A549 (cell line): ENCODE measurements at regions not wholly inside any gene's neighbourhood (a gene's known extent, or its start where the extent isn't known, plus 50 kb on each side); places are given as distances from the start of the nearest gene placed in this dataset.

ENCODE experiments used
- ATAC-seq, 2 experiments: fragments of 200-7000 bp in 1 of 2; fragments of >200 bp in 1 of 2; cut with Nextera tagmentation in 1 of 2; cut with Tn5 transposase in 1 of 2; 3 replicates each; pipeline versions ENCODE4 v1.8.0 to v1.9.1; 2018 to 2020; ENCODE audit warnings: mild to moderate bottlenecking in 1 of 2, moderate library complexity in 1 of 2
- CTCF ChIA-PET: fragments of 300-600 bp; sonication (Branson Sonifier 250); formaldehyde crosslinking; extraction: SDS; loops from one replicate; lab custom pipeline; 2021; ENCODE audit warnings: antibody characterized with exemption, inconsistent platforms; lab: Yijun Ruan, JAX
- POLR2A ChIA-PET: fragments of 350-600 bp; formaldehyde crosslinking; extraction: SDS; loops from one replicate; lab custom pipeline; 2021; ENCODE audit warnings: antibody characterized with exemption, inconsistent platforms; lab: Yijun Ruan, JAX
- DNase-seq, 2 experiments: peaks; one replicate each; pipeline versions ENCODE4 v3.0.0 to v3.0.0-alpha.2; 2011 to 2016; ENCODE audit warnings: low read depth in 1 of 2, low spot score in 1 of 2
- FAIRE-seq: peaks from 2 replicates; lab custom pipeline; 2011; peaks lifted over from hg19 to GRCh38; lab: Jason Lieb, UNC
- H3K27ac ChIP-seq, 2 experiments: fragments of >200 bp; sonication (Bioruptor Twin); formaldehyde crosslinking; 3 replicates each; pipeline ENCODE4 v1.5.1; 2016 to 2017
- H3K4me1 ChIP-seq: fragments of >200 bp; sonication (Bioruptor Twin); formaldehyde crosslinking; 3 replicates; pipeline ENCODE4 v1.6.1; 2016
- H3K4me2 ChIP-seq: fragments of >200 bp; sonication (Bioruptor Twin); formaldehyde crosslinking; 3 replicates; pipeline ENCODE4 v1.6.1; 2016
- H3K4me3 ChIP-seq: fragments of >200 bp; sonication (Bioruptor Twin); formaldehyde crosslinking; 3 replicates; pipeline ENCODE4 v1.5.1; 2016
- H3K9me3 ChIP-seq: fragments of >200 bp; sonication (Bioruptor Twin); formaldehyde crosslinking; 3 replicates; pipeline ENCODE4 v1.6.1; 2016
- BHLHE40 ChIP-seq: IDR thresholded peaks from 2 replicates; pipeline ENCODE4 v1.6.1; 2012; ENCODE audit warnings: low read depth, low read length, inconsistent platforms
- CBX2 ChIP-seq: fragments of 200-600 bp; sonication (generic); IDR thresholded peaks from 2 replicates; pipeline ENCODE4 v1.6.1; 2016; ENCODE audit warnings: low read depth, mild to moderate bottlenecking, borderline replicate concordance
- FOSL2 ChIP-seq, 2 experiments: fragments of 450-650 bp in 1 of 2; fragments of >200 bp in 1 of 2; sonication (Bioruptor Twin) in 1 of 2; formaldehyde crosslinking; IDR thresholded peaks; 2 replicates each; pipeline versions ENCODE4 v1.5.0 to v1.6.1; 2016 to 2020; ENCODE audit warnings: mild to moderate bottlenecking in 1 of 2, moderate library complexity in 1 of 2
- GATA3 ChIP-seq: IDR thresholded peaks from 2 replicates; pipeline ENCODE4 v1.6.1; 2012; ENCODE audit warnings: borderline replicate concordance
- HOXA7 ChIP-seq: fragments of 250-450 bp; sonication (Bioruptor Pico); IDR thresholded peaks from 2 replicates; pipeline ENCODE4 v1.5.0; 2020; ENCODE audit warnings: mild to moderate bottlenecking, moderate library complexity
- HOXB5 ChIP-seq: fragments of 250-450 bp; sonication (Bioruptor Pico); IDR thresholded peaks from 2 replicates; pipeline ENCODE4 v1.5.0; 2020; ENCODE audit warnings: mild to moderate bottlenecking, moderate library complexity
- KDM1A ChIP-seq: fragments of 200-600 bp; sonication (generic); IDR thresholded peaks from 2 replicates; pipeline ENCODE4 v1.6.1; 2016; ENCODE audit warnings: low read depth, mild to moderate bottlenecking
- MAZ ChIP-seq: fragments of 150-350 bp; IDR thresholded peaks from 2 replicates; pipeline ENCODE4 v1.6.1; 2014; ENCODE audit warnings: antibody characterized with exemption, low read depth, low read length, borderline replicate concordance
- NPAS2 ChIP-seq: fragments of 250-450 bp; sonication (Bioruptor Pico); IDR thresholded peaks from 2 replicates; pipeline ENCODE4 v1.8.0; 2022; ENCODE audit warnings: mild to moderate bottlenecking, moderate library complexity, borderline replicate concordance
- POLR2AphosphoS2 ChIP-seq: conservative IDR thresholded peaks from 2 replicates; pipeline ENCODE4 v1.6.1; 2012; ENCODE audit warnings: low read length, improper control_type of control experiment, inconsistent platforms
- RARB ChIP-seq: fragments of 250-450 bp; sonication (Bioruptor Pico); IDR thresholded peaks from 2 replicates; pipeline ENCODE4 v1.8.0; 2021; ENCODE audit warnings: mild to moderate bottlenecking, moderate library complexity
- RFX5 ChIP-seq: fragments of 450-650 bp; IDR thresholded peaks from 2 replicates; pipeline ENCODE4 v1.7.1; 2014; ENCODE audit warnings: antibody characterized with exemption, mild to moderate bottlenecking, moderate library complexity
- SMC3 ChIP-seq: fragments of >200 bp; sonication (Bioruptor Twin); formaldehyde crosslinking; IDR thresholded peaks from 3 replicates; pipeline ENCODE4 v1.6.1; 2018; ENCODE audit warnings: inconsistent platforms
- TP53 ChIP-seq: fragments of 250-450 bp; sonication (Bioruptor Pico); IDR thresholded peaks from 2 replicates; pipeline ENCODE4 v1.5.0; 2021; ENCODE audit warnings: mild to moderate bottlenecking, moderate library complexity
- WGBS: methylation state at CpG from one replicate; pipeline ENCODE4 v1.1.6; 2017; ENCODE audit errors: missing lambda C conversion rate; 5-methylcytosine and 5-hydroxymethylcytosine counted together
- TF ChIP-seq, protein P1 (sequence below): fragments of 250-450 bp; sonication (Bioruptor Pico); IDR thresholded peaks from 2 replicates; pipeline ENCODE4 v1.5.0; 2021; ENCODE audit warnings: mild to moderate bottlenecking, moderate library complexity, borderline replicate concordance
- TF ChIP-seq, protein P2 (sequence below): IDR thresholded peaks from 2 replicates; pipeline ENCODE4 v1.6.1; 2012; ENCODE audit warnings: low read depth, borderline replicate concordance
- TF ChIP-seq, protein P3 (sequence below): fragments of >200 bp; sonication (Bioruptor Twin); formaldehyde crosslinking; IDR thresholded peaks from 2 replicates; pipeline ENCODE4 v1.6.1; 2016
- TF ChIP-seq, protein P4 (sequence below): fragments of >200 bp; sonication (Bioruptor Twin); formaldehyde crosslinking; IDR thresholded peaks from 3 replicates; pipeline ENCODE4 v1.6.1; 2016

DNA sequence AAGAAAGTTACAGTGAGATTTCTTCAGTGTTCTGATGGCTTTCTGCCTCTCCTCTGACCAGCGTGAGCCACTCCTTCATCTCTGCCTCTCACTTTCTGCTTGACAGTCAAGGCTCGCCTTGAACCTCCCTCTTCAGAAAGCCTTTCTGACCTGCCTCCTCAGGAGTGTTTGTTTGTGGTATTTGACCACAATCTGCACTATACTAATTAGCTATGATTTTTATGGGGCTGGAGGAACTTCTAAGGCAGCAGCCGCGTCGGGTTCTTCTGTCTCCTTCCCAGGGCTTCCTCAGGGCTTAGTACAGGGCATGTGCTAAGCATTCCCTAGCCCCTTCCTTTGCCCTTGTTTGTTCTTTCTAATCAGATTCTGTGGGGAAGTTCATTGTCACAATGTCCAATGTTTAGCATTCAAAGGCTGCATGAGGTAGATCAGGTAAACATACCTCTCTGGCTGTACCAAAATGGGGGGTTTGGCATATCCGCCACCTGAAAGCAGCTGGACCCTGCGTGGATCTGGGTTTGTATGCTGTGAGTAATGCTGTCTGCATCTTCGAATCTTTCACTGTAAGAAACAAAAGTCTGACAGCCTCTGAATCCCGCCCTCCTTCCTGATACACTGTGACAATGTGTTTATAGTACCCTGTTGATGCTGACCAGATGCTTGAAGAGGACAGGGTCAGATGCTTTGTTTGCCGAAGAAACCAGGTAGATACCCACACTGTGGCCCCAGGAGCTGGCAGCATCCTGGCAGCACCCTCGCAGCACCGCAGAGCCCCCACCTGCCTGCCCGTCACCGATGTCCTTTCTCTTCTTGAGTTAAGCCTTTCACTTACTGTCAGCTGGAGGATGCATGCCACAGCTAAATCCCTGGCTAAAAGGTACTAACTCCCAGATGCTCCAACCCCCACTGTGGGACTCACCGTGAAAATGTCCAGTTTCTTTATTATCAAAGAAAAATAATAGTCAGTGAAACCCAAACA, 260.8 kb upstream of the HDAC4 start:
- 0 out of 3 replicates have a peak, but pooled peaks cover 3% of the 10 kb centered on the region for H3K9me3 ChIP-seq
- CTCF ChIA-PET: interaction anchor here (1.0 kb wide), 1 partner anchor 9 kb away, joined by 3 read pairs; no protein-coding TSS in a partner anchor
- no peak for TF ChIP-seq FOSL2 (IDR thresholded peaks at IDR 0.05)
- no peak for TF ChIP-seq FOSL2 (CRISPR knock-in tag; IDR thresholded peaks at IDR 0.05)
- TF ChIP-seq SMC3: no peak
- no peak for TF ChIP-seq GATA3
- TF ChIP-seq HOXB5 (CRISPR knock-in tag): no peak
- TF ChIP-seq TP53 (CRISPR knock-in tag): no peak
- TF ChIP-seq KDM1A: no peak
- TF ChIP-seq, protein P1, sequence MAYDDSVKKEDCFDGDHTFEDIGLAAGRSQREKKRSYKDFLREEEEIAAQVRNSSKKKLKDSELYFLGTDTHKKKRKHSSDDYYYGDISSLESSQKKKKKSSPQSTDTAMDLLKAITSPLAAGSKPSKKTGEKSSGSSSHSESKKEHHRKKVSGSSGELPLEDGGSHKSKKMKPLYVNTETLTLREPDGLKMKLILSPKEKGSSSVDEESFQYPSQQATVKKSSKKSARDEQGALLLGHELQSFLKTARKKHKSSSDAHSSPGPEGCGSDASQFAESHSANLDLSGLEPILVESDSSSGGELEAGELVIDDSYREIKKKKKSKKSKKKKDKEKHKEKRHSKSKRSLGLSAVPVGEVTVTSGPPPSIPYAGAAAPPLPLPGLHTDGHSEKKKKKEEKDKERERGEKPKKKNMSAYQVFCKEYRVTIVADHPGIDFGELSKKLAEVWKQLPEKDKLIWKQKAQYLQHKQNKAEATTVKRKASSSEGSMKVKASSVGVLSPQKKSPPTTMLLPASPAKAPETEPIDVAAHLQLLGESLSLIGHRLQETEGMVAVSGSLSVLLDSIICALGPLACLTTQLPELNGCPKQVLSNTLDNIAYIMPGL: no peak
- TF ChIP-seq HOXA7 (CRISPR knock-in tag): no peak
- TF ChIP-seq NPAS2 (CRISPR knock-in tag): no peak
- no peak for TF ChIP-seq MAZ
- TF ChIP-seq RARB (CRISPR knock-in tag): no peak
- TF ChIP-seq, protein P2, sequence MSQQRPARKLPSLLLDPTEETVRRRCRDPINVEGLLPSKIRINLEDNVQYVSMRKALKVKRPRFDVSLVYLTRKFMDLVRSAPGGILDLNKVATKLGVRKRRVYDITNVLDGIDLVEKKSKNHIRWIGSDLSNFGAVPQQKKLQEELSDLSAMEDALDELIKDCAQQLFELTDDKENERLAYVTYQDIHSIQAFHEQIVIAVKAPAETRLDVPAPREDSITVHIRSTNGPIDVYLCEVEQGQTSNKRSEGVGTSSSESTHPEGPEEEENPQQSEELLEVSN: no peak
- TF ChIP-seq, all 56 proteins: peak for 0
- Histone ChIP-seq H3K27ac (no peak overlapping the region), H3K4me2 (no peak overlapping the region), H3K4me1 (no peaks in the 10 kb centered on the region), H3K4me3 (no peak overlapping the region)
- FAIRE-seq (no peak), ATAC-seq (no peak), DNase-seq (no peak)
- POLR2A ChIA-PET: no interaction called here
- 52% methylated on average over 15 of the region's 15 CpGs for WGBS

DNA sequence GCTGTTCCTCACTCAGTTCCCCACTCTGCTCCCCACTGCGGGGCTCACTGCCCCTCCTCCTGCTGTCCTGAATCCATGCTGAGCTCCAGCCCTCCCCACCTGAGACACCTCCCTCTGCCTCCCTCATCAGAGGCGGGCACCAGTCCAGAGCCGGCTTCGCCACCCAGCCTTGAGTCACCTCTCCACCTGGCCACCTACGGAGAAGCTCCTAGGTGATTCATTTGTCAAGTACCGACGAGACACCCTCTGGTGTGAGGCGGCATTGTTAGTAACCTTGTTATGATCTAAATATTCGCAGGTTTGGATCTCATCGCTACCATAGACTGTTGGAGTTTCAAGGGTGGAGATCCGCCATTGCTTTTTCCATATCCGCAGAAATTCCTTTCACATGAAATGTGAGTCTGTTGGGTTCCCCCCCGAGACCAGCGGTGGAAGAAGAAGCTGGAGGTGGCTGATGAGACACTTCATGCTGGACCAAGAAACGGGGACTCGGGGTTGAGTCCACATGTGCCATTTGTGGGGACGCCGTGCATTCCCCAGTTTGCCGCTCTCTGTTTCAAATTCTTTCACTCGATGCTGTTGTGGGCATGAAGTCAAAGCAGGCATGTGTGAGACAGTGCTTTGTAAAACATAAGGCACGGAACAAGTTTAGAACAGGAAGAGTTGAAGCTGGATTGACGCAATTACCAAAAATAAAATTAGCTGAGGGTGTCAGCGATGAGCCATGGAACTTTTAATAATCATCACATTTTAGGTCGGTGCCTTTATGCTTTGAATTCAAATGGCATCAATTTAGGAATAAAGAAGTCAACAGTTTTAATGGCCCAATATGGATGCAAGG, 259.8 kb upstream of the HDAC4 start:
- H3K4me2 ChIP-seq: no peak overlapping the region
- no peak for FAIRE-seq
- CTCF ChIA-PET: interaction anchor here (1.0 kb wide), 1 partner anchor 8 kb away, joined by 3 read pairs; no protein-coding TSS in a partner anchor

More for the DNA sequence above, 259.8 kb upstream of the HDAC4 start:
- WGBS: 54% methylated on average over 24 of the region's 24 CpGs
- POLR2A ChIA-PET: no interaction called here
- H3K9me3 ChIP-seq: 0 out of 3 replicates have a peak, but pooled peaks cover 3% of the 10 kb centered on the region
- no peak for DNase-seq
- no peak overlapping the region for H3K4me3 ChIP-seq
- no peaks in the 10 kb centered on the region for H3K4me1 ChIP-seq
- ATAC-seq: no peak
- TF ChIP-seq, protein P3, sequence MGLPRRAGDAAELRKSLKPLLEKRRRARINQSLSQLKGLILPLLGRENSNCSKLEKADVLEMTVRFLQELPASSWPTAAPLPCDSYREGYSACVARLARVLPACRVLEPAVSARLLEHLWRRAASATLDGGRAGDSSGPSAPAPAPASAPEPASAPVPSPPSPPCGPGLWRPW: no peak
- TF ChIP-seq, protein P2: no peak
- TF ChIP-seq POLR2AphosphoS2: no peak
- TF ChIP-seq, protein P4, sequence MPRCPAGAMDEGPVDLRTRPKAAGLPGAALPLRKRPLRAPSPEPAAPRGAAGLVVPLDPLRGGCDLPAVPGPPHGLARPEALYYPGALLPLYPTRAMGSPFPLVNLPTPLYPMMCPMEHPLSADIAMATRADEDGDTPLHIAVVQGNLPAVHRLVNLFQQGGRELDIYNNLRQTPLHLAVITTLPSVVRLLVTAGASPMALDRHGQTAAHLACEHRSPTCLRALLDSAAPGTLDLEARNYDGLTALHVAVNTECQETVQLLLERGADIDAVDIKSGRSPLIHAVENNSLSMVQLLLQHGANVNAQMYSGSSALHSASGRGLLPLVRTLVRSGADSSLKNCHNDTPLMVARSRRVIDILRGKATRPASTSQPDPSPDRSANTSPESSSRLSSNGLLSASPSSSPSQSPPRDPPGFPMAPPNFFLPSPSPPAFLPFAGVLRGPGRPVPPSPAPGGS: no peak
- no peak for TF ChIP-seq RFX5
- TF ChIP-seq BHLHE40: no peak
- no peak for TF ChIP-seq CBX2
- TF ChIP-seq FOSL2 (IDR thresholded peaks at IDR 0.05): no peak
- TF ChIP-seq FOSL2 (CRISPR knock-in tag; IDR thresholded peaks at IDR 0.05): no peak
- H3K27ac ChIP-seq: no peak overlapping the region
